IPS-NIHi7 (cell line): ENCODE measurements at regions not wholly inside any gene's neighbourhood (a gene's known extent, or its start where the extent isn't known, plus 50 kb on each side); places are given as distances from the start of the nearest gene placed in this dataset.
"Not testable (repeated sequence)": the region's sequence is repeated elsewhere in the genome, so short reads cannot be mapped to it uniquely, and the experiment has no call there.

Experiments used
- DNase-seq: peaks from one replicate; pipeline ENCODE4 v3.0.0; 2012; ENCODE audit warnings: mixed read lengths; ENCODE audit errors: extremely low spot score

- DNase-seq, result not testable (repeated sequence)
Observed at GRCh38 chr2:87315183-87315902, 293.7 kb upstream of the PLGLB1 start.

- not testable (repeated sequence) for DNase-seq
Observed at GRCh38 chr2:87317193-87317592, 295.5 kb upstream of the PLGLB1 start.

GRCh38 chr2:87318814-87319491 lies 297.3 kb upstream of the PLGLB1 start:
- not testable (repeated sequence) for DNase-seq

- DNase-seq, result not testable (repeated sequence)
Observed at GRCh38 chr2:87319705-87320104, 298.1 kb upstream of the PLGLB1 start.

- not testable (repeated sequence) for DNase-seq
Observed at GRCh38 chr2:87321201-87321600, 299.6 kb upstream of the PLGLB1 start.

- not testable (repeated sequence) for DNase-seq
Observed at GRCh38 chr2:87324335-87325041, 302.8 kb upstream of the PLGLB1 start.

GRCh38 chr2:87325042-87325910 lies 303.6 kb upstream of the PLGLB1 start:
- not testable (repeated sequence) for DNase-seq

GRCh38 chr2:87325911-87326294 lies 304.3 kb upstream of the PLGLB1 start:
- DNase-seq, result not testable (repeated sequence)

GRCh38 chr2:87326754-87327153 lies 305.1 kb upstream of the PLGLB1 start:
- DNase-seq, result not testable (repeated sequence)

GRCh38 chr2:87327648-87328371 lies 306.2 kb upstream of the PLGLB1 start:
- DNase-seq, result not testable (repeated sequence)

- not testable (repeated sequence) for DNase-seq
Observed at GRCh38 chr2:87329529-87329928, 307.9 kb upstream of the PLGLB1 start.

- DNase-seq, result not testable (repeated sequence)
Observed at GRCh38 chr2:87330486-87330885, 308.8 kb upstream of the PLGLB1 start.

- DNase-seq, result not testable (repeated sequence)
Observed at GRCh38 chr2:87331940-87332583, 310.4 kb upstream of the PLGLB1 start.

GRCh38 chr2:87334888-87335287 lies 313.2 kb upstream of the PLGLB1 start:
- not testable (repeated sequence) for DNase-seq

GRCh38 chr2:87338998-87339397 lies 317.4 kb upstream of the PLGLB1 start:
- DNase-seq, result not testable (repeated sequence)

GRCh38 chr2:87341601-87342014 lies 320.0 kb upstream of the PLGLB1 start:
- DNase-seq, result not testable (repeated sequence)

- not testable (repeated sequence) for DNase-seq
Observed at GRCh38 chr2:87342175-87342574, 320.5 kb upstream of the PLGLB1 start.

- not testable (repeated sequence) for DNase-seq
Observed at GRCh38 chr2:87343347-87343746, 321.7 kb upstream of the PLGLB1 start.

- DNase-seq, result not testable (repeated sequence)
Observed at GRCh38 chr2:87345283-87345682, 323.6 kb upstream of the PLGLB1 start.

GRCh38 chr2:87348556-87348955 lies 326.9 kb upstream of the PLGLB1 start:
- not testable (repeated sequence) for DNase-seq
